C4-2B (cell line): ENCODE measurements at regions not wholly inside any gene's neighbourhood (a gene's known extent, or its start where the extent isn't known, plus 50 kb on each side); places are given as distances from the start of the nearest gene placed in this dataset.

Source experiments
- ZFX ChIP-seq: fragments of 450-650 bp; IDR thresholded peaks from 2 replicates; pipeline ENCODE4 v1.6.1; 2017
- TF ChIP-seq, protein P1 (sequence below): fragments of 450-650 bp; conservative IDR thresholded peaks from 2 replicates; pipeline ENCODE4 v1.5.1; 2017; ENCODE audit warnings: mild to moderate bottlenecking

DNA sequence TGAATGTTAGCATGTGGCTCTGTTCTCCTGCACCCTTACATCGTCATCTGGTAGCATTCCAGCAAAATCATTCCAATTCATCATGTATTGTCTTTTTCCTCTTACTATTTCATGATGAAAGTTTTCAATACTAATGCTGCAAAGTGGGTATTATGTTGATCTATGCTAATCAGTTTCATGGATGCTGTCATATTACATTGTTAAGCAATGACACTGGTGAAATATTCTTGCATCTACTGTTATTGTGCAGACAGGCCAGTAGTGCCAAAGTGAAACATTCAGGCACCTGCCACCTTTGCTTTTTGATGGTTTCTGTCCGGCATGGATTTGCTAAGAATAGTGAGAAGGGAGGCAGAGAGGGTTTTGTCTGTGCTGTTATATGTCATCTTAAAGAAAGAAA, 76.1 kb upstream of the SMIM21 start:
- TF ChIP-seq, protein P1, sequence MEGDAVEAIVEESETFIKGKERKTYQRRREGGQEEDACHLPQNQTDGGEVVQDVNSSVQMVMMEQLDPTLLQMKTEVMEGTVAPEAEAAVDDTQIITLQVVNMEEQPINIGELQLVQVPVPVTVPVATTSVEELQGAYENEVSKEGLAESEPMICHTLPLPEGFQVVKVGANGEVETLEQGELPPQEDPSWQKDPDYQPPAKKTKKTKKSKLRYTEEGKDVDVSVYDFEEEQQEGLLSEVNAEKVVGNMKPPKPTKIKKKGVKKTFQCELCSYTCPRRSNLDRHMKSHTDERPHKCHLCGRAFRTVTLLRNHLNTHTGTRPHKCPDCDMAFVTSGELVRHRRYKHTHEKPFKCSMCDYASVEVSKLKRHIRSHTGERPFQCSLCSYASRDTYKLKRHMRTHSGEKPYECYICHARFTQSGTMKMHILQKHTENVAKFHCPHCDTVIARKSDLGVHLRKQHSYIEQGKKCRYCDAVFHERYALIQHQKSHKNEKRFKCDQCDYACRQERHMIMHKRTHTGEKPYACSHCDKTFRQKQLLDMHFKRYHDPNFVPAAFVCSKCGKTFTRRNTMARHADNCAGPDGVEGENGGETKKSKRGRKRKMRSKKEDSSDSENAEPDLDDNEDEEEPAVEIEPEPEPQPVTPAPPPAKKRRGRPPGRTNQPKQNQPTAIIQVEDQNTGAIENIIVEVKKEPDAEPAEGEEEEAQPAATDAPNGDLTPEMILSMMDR, result no peak
- no peak for TF ChIP-seq ZFX
